DLD1 (cell line): ENCODE measurements at regions not wholly inside any gene's neighbourhood (a gene's known extent, or its start where the extent isn't known, plus 50 kb on each side); places are given as distances from the start of the nearest gene placed in this dataset.

ENCODE experiments used
- in situ Hi-C: cut with HindIII; loops from 2 replicates; pipeline ENCODE4 v1.10.0; 2017; ENCODE audit warnings: low sequenced_read_pairs

- in situ Hi-C loops: no loop called here
Measured at GRCh38 chr15:96882121-96882772, 551.7 kb downstream of the NR2F2 start.

- in situ Hi-C loops: no loop called here
Measured at GRCh38 chr15:96887730-96888129, 557.2 kb downstream of the NR2F2 start.

DNA sequence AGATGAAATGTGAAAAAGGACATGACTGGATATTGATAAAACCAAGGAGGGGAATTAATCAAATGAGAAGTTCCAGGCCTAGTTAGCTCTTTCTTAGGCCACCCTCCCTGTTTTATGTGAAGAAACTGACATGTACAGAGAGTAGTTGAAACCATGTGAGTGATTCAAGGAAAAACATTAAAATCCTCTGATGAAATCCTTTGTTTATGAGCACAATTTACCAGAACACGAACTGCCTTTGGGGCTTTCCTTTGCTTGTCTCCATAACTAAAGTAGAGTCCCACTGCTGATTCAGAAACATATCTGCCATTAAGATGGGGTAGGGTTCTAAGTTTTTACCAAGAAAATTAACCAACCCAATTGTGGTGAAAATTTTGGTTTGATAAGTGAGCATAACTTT is 558.3 kb downstream of the NR2F2 start:
- in situ Hi-C loops: no loop called here

- in situ Hi-C loops: no loop called here
Measured at GRCh38 chr15:96889734-96890480, 559.4 kb downstream of the NR2F2 start.

GRCh38 chr15:96891046-96891445 is 560.5 kb downstream of the NR2F2 start:
- in situ Hi-C loops: no loop called here

- in situ Hi-C loops: no loop called here
Measured at GRCh38 chr15:96893159-96893906, 562.8 kb downstream of the NR2F2 start.

DNA sequence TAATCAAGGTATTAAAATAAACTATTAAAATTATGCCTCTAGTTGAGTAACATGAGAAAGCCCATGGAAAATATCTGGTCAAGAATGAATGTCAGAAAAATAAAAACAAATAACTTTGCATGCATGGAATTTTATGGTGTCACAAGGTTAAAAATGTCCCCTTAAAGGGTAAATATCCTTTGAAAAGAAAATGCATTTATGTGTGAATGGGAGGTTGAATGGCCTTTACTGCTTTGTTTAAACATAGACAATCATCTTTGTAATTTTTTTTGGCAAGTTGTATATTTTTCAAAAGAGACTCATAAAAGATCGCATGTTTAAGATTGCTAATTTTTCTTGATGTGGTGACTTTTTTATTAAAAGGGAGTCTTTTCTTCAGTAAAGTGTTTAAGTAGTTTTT is 564.2 kb downstream of the NR2F2 start:
- in situ Hi-C loops: no loop called here

DNA sequence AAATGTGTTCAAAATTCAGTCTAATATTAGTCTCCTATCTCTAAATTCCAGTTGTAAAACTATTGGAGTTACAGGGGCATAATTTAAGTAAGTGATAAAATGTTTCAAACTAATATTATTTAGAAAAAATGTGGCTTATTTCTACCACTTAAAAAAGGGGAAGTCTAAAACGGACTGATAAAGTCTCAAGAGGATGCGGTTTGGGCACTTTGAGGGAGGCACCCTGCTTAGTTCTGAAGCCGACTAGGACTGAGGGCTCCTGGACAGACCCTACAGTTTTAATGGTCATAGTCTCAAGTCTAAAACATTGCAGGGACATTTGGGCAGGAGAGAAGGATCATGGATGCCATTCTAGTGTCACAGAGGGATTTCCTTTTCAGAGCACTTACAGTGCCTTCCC is 566.3 kb downstream of the NR2F2 start:
- in situ Hi-C loops: no loop called here

- in situ Hi-C loops: no loop called here
Measured at GRCh38 chr15:96914081-96914480, 583.6 kb downstream of the NR2F2 start.

- in situ Hi-C loops: no loop called here
Measured at GRCh38 chr15:96916750-96917149, 586.2 kb downstream of the NR2F2 start.

DNA sequence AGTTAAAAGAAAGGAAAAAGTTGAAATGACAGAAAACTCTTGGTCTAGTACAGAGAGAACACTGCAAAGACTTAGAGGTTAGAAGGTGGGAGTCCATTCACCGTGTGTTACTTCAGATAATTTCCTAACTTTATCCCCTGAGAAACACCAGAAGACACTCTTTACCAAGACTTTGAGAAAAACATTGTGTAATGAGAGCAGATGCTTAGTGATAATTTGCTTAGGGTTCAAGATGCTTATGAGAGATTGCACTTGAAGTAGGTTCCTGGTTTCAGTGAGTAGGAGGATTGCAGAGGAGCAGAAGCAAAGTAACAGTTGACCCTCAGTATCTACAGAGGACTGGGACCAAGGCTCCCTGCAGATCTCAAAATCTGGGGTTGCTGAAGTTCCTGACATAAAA is 594.1 kb downstream of the NR2F2 start:
- in situ Hi-C loops: no loop called here

DNA sequence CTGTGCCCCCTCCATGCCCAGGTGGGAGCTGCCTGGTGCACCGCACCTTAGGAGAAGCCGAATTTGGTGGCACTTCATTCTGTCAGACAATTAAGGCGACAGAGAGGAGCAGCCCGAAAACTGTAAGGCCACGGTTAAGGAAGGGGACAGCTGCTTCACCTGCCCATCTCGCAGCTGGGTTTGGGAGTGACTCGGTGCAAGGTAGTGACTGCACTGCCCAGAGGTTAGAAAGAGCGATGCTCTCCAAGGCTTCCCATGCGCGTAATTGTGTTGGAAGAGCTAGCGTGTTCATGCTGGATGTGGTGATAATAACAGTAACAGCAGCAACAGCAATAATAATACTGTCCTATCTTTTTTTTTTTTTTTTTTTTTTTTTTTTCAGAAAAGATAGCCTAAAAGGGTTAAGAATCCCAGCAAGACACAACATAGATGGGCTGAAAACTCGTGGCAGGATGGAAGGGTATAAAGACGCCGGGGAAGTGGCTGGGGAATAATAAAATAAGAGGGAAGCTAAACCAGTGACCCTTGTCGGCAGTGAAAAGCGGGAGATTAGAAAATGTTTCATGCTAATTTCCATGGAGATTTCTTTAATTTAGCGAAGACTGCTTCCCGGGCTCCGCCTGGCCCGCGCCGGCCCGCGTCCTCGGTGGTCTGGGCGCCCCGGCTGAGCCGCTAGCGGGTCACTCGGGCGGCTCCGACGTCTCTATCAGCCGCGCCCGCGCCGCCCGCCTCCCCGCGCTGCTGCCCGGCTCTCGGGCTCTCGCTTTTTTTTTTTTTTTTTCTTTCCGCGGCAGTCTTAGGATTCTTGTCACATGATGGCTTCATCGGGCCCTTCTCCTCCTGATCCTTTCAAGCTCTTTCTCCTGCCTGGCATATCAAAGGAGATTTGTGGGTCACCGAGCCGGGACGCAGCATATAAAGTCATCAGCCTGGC is 617.1 kb downstream of the NR2F2 start:
- in situ Hi-C loops: no loop called here

GRCh38 chr15:96948981-96949380 is 618.5 kb downstream of the NR2F2 start:
- in situ Hi-C loops: no loop called here

- in situ Hi-C loops: no loop called here
Measured at GRCh38 chr15:96958721-96959120, 628.2 kb downstream of the NR2F2 start.

DNA sequence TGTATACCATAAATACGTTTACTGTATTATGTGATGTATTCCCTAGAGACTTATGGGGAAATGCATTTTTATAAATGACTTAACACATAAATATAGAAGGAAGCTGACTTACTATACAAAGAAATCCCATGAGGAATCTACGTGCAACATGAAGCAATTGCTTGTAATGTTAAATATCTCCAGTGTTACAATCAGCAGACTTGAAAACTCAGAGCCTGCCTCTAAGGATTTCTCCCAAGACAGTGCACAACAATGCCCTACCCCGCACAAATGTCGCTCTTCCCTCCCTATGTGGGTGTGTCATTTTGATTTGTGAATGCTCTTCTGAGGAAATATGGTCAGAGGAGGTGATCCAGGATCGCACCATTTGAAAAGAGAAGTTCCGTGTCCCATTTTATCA is 629.0 kb downstream of the NR2F2 start:
- in situ Hi-C loops: no loop called here

DNA sequence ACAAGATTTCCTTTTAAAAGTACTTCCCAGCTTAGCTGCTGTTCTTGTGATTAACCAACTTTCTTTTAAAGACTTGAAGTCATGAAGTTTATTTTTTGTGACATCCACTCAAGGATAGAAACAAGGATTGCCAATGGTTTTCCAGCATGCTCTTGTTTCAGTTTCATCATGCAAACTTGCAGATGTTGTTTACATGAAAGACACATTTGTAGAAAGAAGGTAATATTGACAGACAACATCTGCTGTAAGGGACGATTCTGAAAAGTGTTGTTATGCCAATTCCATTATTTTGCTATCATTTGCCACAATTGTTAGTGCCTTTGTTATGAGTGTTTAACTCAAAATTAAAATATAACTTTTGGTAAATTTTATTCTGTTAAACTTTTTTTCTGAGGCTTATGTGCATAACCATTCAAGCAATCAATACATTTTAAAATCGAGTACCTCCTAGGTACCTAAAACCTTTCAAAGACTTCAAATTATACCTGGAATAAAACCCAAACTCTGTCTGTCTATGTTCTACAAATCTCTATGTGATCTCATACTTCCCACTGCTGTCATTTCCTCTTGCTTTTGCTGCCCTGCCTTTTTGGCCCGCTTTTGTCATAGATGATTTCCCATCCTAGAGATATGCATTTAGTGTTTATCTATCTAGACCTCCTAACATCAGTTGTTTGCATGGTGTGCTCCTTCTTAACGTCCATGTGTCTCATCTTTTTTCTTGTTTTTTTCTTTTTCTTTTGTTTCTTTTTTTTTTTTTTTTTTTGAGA is 630.4 kb downstream of the NR2F2 start:
- in situ Hi-C loops: no loop called here

DNA sequence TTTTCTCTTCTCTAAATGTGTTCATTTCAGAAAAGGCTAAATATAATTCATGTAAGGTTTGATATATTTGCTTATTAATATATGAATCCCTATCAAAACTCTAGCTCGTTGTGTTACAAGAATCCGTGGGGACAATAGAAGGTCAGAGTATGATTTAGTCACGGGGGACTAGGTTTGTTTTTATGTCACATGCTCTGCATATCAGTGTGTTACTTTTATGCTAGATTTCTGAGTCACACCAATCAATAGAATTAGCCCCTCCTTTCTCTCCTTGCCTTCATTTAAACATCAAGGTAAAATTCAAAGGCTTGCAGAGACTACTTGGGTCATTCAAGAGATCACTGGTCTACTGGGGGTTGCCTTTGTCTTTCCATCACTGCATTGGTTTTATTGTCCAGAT is 636.1 kb downstream of the NR2F2 start:
- in situ Hi-C loops: no loop called here

DNA sequence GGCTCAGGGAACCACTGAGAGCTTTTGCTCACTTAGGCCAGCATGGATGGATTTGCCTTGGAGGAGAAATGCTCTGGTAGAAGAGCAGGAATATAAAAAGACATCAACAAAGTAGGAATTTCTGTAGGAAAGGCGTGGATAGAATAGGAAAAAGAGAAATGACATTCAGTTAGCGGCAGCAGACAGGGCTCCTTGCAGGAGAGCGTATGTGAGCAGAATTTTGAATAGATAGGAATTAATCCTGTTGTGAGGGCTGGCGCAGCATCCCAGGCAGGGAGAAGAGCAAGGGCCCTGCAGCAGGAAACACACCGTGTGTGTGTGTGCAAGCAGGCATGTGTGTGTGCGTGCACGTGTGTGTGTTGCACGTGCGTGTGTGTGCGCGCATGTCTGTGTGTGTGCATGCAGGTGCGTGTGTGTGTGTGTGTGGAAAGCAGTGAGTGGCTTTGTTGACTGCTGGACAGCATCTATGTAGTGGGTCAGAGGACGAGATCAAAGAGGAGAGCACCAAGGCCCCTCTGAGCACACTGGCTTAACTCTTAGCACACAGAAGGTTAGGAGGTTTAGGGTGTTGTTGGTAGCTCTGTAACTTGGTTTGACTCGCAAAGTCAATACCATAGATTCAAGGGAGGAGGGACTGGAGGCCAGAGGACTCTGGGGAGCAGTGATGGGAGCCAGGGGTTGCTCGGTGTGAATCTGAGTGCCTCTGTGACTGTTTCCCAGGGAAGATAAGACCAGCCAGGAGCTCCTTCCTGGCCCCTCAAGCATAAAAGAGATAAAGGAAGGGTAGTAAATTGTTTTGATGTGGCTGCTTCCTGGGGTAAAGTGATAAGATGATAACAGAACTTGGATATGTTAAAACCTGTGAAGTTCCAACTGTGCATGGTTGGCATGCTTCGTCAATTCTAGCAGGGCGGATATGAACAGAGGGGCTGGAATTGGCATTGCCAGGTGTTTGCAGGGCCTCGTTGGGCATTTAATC is 639.5 kb downstream of the NR2F2 start:
- in situ Hi-C loops: no loop called here

DNA sequence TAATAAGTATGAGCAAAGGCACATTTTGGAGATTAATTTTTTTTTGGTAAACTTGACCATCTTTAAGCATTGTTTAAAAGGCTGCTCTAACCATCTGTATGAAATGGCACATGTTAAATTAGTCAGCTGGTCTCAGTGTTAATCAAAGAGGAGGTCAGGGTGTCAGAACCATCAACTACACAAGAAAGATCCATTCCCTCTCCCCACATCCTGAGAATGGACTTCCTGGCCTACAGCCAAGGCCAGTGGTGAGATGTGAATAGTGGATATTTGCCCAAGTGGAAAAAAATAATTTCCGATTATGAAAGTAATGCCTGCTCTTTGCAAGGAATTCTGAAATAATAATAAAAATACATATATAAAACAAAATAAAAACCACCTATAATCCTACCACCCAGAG is 641.7 kb downstream of the NR2F2 start:
- in situ Hi-C loops: no loop called here
